ENCODE measurements at regions not wholly inside any gene's neighbourhood (a gene's known extent, or its start where the extent isn't known, plus 50 kb on each side); places are given as distances from the start of the nearest gene placed in this dataset.

DNA sequence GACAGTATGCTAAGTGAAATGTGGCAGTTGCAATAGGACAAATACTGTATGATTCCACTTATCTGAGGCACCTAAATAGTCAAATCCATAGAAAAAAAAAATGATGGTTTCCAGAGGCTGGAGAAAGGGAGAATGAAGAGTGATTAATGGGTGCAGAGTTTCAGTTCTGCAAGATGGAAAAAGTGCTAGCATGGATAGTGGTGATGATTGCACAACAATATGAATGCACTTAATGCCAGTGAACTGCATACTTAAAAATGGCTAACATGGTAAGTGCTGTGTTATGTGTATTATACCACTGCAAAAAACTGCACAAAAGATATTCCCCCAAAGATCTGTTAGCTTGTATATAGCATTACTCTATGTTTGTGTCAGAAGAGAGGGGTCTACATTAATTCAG is 185.4 kb downstream of the INHBB start:
- Histone ChIP-seq H4K20me1 (ENCODE audit: insufficient read depth, low read length) (no peaks in the 10 kb centered on the region), H3F3A (ENCODE audit: insufficient read depth, low read length) (no peaks in the 10 kb centered on the region), H3K4me2 (ENCODE audit: low read depth, low read length) (no peak overlapping the region), H3K27ac (ENCODE audit: low read length) (no peak overlapping the region), H3K9ac (ENCODE audit: low read length) (no peak overlapping the region), H3K4me3 (ENCODE audit: low read length) (no peak overlapping the region), H2AFZ (ENCODE audit: low read length) (no peak overlapping the region), H3K9me3 (replicated peaks; ENCODE audit: insufficient read depth, low read length) (no peaks in the 10 kb centered on the region), H3K9me2 (replicated peaks; ENCODE audit: insufficient read depth, low read length) (no peaks in the 10 kb centered on the region), H3K36me3 (replicated peaks; ENCODE audit: insufficient read depth, low read length) (no peaks in the 10 kb centered on the region), H3K79me2 (ENCODE audit: low read length) (no peaks in the 10 kb centered on the region), H3K27me3 (replicated peaks; ENCODE audit: insufficient read depth, low read length) (peaks cover 4% of the 10 kb centered on the region; the same call in 1 of the 2 replicates), H3K4me1 (ENCODE audit: low read length) (no peaks in the 10 kb centered on the region)
- no peak for DNase-seq
- TF ChIP-seq EZH2 (optimal IDR thresholded peaks at IDR 0.05; ENCODE audit: low read depth, low read length) (no peak), EZH2phosphoT487 (IDR thresholded peaks at IDR 0.05; ENCODE audit: low read length) (no peak)
- TF ChIP-seq, protein P1, sequence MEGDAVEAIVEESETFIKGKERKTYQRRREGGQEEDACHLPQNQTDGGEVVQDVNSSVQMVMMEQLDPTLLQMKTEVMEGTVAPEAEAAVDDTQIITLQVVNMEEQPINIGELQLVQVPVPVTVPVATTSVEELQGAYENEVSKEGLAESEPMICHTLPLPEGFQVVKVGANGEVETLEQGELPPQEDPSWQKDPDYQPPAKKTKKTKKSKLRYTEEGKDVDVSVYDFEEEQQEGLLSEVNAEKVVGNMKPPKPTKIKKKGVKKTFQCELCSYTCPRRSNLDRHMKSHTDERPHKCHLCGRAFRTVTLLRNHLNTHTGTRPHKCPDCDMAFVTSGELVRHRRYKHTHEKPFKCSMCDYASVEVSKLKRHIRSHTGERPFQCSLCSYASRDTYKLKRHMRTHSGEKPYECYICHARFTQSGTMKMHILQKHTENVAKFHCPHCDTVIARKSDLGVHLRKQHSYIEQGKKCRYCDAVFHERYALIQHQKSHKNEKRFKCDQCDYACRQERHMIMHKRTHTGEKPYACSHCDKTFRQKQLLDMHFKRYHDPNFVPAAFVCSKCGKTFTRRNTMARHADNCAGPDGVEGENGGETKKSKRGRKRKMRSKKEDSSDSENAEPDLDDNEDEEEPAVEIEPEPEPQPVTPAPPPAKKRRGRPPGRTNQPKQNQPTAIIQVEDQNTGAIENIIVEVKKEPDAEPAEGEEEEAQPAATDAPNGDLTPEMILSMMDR (IDR thresholded peaks at IDR 0.05; ENCODE audit: low read length): no peak

DNA sequence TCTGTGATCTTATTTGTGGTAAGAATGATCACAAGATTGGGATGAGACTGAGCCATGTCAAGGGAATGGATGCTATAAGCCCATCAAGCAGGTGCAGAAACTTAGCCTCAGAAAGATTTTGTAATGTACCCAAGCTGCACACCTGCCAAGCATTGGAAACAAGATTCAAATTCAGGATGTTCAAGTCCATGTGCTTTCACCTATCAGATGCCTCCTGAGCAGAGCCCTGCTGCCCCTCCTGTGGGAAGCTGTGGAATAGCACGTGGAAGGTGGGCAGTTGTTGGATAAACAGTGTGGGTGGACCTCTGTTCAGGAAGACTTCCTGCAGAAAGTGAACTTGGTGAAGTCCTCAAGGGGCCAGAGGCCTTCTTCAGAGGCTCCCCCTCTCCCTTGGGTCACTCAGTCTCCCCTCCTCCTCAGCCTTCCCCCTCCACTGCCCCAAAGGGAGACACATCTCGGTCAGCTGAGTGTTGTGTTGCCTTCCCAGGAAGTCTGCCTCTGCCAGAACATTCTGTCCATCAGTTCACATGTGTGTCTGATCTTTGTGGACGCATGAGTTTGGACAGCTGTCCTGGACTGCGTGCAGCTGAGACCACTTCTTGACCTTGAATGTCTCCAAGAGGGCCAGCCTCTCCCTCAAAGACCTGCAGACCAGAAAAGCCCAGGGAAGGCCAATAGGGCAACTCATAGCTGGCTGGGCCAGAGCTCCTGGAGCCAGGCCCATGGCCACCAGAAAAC is 186.1 kb downstream of the INHBB start:
- Histone ChIP-seq H3K9me3 (replicated peaks; ENCODE audit: insufficient read depth, low read length) (no peaks in the 10 kb centered on the region), H3K27ac (ENCODE audit: low read length) (no peak overlapping the region), H3K4me3 (ENCODE audit: low read length) (no peak overlapping the region), H3K9ac (ENCODE audit: low read length) (no peak overlapping the region), H4K20me1 (ENCODE audit: insufficient read depth, low read length) (no peaks in the 10 kb centered on the region), H3K9me2 (replicated peaks; ENCODE audit: insufficient read depth, low read length) (no peaks in the 10 kb centered on the region), H2AFZ (ENCODE audit: low read length) (no peak overlapping the region), H3K4me1 (ENCODE audit: low read length) (no peaks in the 10 kb centered on the region), H3K4me2 (ENCODE audit: low read depth, low read length) (no peak overlapping the region), H3K79me2 (ENCODE audit: low read length) (no peaks in the 10 kb centered on the region), H3K27me3 (replicated peaks; ENCODE audit: insufficient read depth, low read length) (no peaks in the 10 kb centered on the region; the same call in 1 of the 2 replicates), H3K36me3 (replicated peaks; ENCODE audit: insufficient read depth, low read length) (no peaks in the 10 kb centered on the region), H3F3A (ENCODE audit: insufficient read depth, low read length) (no peaks in the 10 kb centered on the region)
- TF ChIP-seq EZH2phosphoT487 (IDR thresholded peaks at IDR 0.05; ENCODE audit: low read length) (no peak), EZH2 (optimal IDR thresholded peaks at IDR 0.05; ENCODE audit: low read depth, low read length) (no peak)
- TF ChIP-seq, protein P1 (IDR thresholded peaks at IDR 0.05; ENCODE audit: low read length): no peak
- no peak for DNase-seq

DNA sequence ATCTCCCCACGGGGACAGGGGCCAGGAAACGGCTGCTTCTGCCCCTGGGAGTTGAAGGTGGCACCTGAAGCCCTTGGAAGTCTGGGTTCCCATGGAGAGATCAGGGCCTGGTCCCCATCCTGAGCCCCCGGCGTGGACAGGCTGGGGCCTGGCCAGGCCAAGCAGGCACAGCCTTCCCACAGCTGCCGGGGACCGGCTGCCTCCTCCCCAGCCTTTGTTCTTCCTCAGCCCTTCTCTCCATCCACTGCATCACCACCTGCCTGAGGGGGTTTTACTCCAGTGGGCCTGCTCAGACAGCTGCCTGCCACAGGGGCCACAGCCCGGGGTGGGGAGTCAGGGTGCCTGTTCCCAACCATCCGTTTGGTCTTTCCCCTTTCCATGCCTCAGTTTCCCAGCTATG is 187.7 kb downstream of the INHBB start:
- Histone ChIP-seq H3K27ac (ENCODE audit: low read length) (no peak overlapping the region), H4K20me1 (ENCODE audit: insufficient read depth, low read length) (no peaks in the 10 kb centered on the region), H3K27me3 (replicated peaks; ENCODE audit: insufficient read depth, low read length) (peaks cover 6% of the 10 kb centered on the region; the same call in 1 of the 2 replicates), H2AFZ (ENCODE audit: low read length) (no peak overlapping the region), H3K9ac (ENCODE audit: low read length) (no peak overlapping the region), H3K4me2 (ENCODE audit: low read depth, low read length) (no peak overlapping the region), H3K79me2 (ENCODE audit: low read length) (no peaks in the 10 kb centered on the region), H3F3A (ENCODE audit: insufficient read depth, low read length) (no peaks in the 10 kb centered on the region), H3K36me3 (replicated peaks; ENCODE audit: insufficient read depth, low read length) (no peaks in the 10 kb centered on the region), H3K9me3 (replicated peaks; ENCODE audit: insufficient read depth, low read length) (no peaks in the 10 kb centered on the region), H3K9me2 (replicated peaks; ENCODE audit: insufficient read depth, low read length) (no peaks in the 10 kb centered on the region), H3K4me1 (ENCODE audit: low read length) (no peaks in the 10 kb centered on the region), H3K4me3 (ENCODE audit: low read length) (no peak overlapping the region)
- no peak for DNase-seq
- TF ChIP-seq, protein P1 (IDR thresholded peaks at IDR 0.05; ENCODE audit: low read length): no peak
- TF ChIP-seq EZH2 (optimal IDR thresholded peaks at IDR 0.05; ENCODE audit: low read depth, low read length) (no peak), EZH2phosphoT487 (IDR thresholded peaks at IDR 0.05; ENCODE audit: low read length) (no peak)

All from MM.1S (cell line).